ENCODE measurements at regions not wholly inside any gene's neighbourhood (a gene's known extent, or its start where the extent isn't known, plus 50 kb on each side); places are given as distances from the start of the nearest gene placed in this dataset.

DNA sequence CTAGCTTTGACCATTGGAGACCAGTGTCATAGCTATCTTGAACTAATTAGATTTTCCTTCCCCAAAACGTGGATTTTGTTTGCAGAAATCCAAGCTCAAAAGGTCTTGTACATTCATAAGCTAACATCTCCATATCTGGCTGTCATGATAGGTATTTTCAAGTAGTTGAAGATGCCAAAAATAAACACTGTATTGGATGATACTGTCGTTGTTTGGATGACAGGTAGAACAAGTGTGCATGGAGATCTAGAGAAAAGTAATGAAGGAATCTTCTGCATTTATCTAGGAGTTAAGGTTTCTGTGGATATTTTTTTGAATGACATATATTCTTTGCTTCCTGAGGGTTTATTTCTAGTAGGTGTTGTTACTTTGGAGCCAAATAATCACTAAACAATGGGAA, 1696.1 kb downstream of the SI start:
- TF ChIP-seq CTCF (IDR thresholded peaks at IDR 0.05; ENCODE audit: low read length) (no peak), EZH2 (IDR thresholded peaks at IDR 0.05; ENCODE audit: borderline replicate concordance, low read length) (no peak)
